GM21723 (cell line): ENCODE measurements at regions not wholly inside any gene's neighbourhood (a gene's known extent, or its start where the extent isn't known, plus 50 kb on each side); places are given as distances from the start of the nearest gene placed in this dataset.

Experiments used
- ATAC-seq: cut with Tn5 transposase; IDR thresholded peaks from one replicate; pipeline ENCODE4 v1.9.1; 2021; ENCODE audit warnings: mild to moderate bottlenecking, moderate library complexity; ENCODE audit not compliant: unreplicated experiment

- no peak for ATAC-seq
Measured at GRCh38 chr14:84591827-84592445, 938.0 kb upstream of the FLRT2 start.

GRCh38 chr14:84592770-84593169 is 937.2 kb upstream of the FLRT2 start:
- no peak for ATAC-seq

GRCh38 chr14:84610086-84610485 is 919.9 kb upstream of the FLRT2 start:
- no peak for ATAC-seq

DNA sequence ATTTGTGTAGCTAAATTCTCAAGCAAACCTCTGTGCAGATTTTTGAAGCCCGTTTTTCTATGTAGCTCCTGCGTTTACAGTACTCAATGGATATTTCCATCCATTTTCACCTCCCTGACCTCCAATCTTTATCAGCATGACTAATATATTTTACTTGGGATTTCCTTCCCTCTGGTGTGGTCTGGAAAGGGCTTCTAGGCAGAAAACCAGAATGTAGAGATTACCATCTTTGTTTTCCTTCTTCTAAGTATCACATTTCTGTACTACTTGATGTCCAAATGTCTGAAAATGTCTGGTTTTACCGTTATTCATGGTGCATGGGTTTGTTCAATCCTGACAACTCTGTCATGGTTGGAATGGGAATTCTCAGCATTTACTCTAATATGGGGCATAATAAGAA is 907.6 kb upstream of the FLRT2 start:
- ATAC-seq = no peak

GRCh38 chr14:84643446-84643845 is 886.5 kb upstream of the FLRT2 start:
- no peak for ATAC-seq

DNA sequence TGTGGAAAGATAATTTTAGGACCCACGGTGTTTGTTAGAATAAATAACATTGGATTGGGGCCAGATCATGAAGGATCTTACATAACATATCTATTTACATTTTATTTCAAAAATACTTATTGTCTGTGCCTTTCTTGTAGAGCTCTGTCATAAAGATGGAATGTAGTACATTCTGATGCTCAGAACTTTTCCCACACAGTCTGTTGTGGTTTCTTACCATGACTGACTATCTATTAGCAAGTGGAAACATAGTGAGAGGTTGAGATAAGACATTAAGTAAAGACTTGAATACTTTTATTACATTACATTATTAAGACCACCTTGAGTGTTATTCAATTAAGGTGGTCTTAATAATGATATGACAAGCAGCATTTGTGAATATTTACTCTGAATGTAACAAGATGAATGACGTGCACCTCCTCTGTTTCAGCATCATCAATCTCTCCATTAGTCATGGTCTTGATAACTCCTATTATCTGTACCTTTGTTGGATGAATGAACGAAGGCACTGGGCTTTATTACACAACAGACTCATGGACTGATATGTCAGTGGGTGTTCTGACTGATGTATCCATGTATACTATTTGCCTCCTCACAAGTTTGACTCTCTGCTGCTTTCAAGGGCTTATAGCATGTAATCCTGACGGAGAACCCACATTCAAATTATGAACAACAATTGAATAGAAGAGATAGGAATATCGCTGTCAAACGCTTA is 883.0 kb upstream of the FLRT2 start:
- ATAC-seq = no peak

GRCh38 chr14:84655014-84655413 is 874.9 kb upstream of the FLRT2 start:
- no peak for ATAC-seq

GRCh38 chr14:84657911-84658310 is 872.0 kb upstream of the FLRT2 start:
- ATAC-seq = no peak

DNA sequence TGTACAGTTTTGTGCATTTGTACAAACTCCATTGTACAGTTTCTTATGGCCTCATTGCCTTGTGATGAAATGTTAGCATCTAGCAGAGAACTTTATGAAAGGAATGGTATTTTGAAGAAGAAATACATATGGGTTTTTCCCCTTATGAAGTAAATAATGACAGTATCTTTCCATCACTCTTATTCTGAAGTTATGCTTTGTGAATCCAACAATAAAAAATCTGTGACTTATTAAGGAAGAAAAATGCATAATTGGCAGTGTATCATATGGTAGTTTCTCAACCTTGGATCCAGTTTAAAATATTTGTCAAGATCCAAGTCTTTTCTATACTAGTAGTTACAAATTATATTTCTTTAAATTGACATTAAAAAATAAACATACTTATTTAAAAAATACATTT is 859.1 kb upstream of the FLRT2 start:
- no peak for ATAC-seq

DNA sequence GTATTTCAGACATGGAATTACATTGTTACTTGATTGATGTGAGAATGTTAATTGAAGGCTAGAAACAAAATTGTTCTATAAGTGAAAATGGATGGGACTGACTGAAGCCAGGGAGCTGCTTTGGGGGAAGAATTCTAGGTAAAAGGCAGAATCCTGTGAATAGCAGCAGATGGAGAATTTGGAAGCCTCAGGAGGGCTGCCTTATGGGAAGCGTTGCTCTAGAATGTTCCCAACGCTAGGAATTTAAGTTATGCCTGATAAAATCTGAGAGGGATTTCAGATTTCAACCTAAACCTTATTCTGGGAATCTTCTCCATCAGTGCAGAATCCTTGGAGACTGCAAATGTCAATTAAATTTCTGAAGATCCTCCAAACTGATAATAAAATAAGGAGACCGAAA is 858.2 kb upstream of the FLRT2 start:
- ATAC-seq = no peak

DNA sequence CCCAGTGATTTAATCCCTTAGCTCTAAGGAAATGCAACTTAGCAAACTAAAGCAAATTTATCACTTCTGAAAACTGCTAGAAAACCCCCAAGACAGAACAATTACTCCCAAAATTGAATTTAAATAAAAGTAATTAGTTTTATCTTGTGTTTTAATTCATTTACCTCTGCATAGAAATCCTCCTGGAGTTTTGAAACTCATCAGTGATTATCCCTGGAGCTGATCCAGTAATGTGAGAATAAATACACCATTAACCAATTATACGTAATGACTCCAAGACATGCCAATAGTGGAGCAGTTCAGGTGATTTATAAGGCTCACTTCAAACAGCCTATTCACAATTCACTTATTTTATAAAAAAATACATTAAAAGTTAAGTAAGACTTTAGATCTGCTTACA is 855.3 kb upstream of the FLRT2 start:
- no peak for ATAC-seq

DNA sequence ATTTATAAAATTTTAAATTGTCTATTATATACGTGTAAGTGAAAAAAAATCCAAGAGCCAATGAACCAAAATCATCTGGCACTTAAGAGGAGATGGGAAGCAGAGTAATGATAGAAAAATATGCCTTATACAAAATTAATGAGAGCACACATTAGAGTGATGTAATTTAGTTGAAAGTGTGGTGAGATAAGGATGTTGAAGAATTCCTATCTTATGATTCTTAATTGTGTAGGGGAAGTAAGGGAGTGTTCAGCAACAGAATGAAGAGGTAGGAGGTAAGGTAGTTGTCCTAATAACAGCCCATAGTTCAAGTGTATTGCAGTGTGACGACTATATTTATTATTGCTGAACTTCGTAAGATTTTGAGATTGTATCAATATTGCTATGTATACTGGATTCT is 843.4 kb upstream of the FLRT2 start:
- no peak for ATAC-seq

- ATAC-seq = no peak
Measured at GRCh38 chr14:84688297-84689025, 841.5 kb upstream of the FLRT2 start.

GRCh38 chr14:84694161-84694560 is 835.8 kb upstream of the FLRT2 start:
- no peak for ATAC-seq

- no peak for ATAC-seq
Measured at GRCh38 chr14:84704601-84705000, 825.3 kb upstream of the FLRT2 start.

DNA sequence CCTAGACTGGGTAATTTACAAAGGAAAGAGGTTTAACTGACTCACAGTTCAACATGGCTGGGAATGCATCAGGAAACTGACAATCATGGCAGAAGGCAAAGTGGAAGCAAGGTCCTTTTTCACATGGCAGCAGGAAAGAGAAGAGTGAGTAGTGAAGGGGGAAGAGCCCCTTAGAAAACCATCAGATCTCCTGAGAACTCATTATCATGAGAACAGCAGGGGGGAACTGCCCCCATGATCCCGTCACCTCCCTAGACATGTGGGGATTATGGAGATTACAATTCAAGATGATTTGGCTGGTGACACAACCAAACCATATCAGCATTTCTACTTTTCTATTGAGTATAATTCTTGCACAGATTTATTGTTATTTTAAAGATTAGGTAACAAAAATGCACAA is 822.1 kb upstream of the FLRT2 start:
- no peak for ATAC-seq

- no peak for ATAC-seq
Measured at GRCh38 chr14:84708865-84709264, 821.1 kb upstream of the FLRT2 start.

DNA sequence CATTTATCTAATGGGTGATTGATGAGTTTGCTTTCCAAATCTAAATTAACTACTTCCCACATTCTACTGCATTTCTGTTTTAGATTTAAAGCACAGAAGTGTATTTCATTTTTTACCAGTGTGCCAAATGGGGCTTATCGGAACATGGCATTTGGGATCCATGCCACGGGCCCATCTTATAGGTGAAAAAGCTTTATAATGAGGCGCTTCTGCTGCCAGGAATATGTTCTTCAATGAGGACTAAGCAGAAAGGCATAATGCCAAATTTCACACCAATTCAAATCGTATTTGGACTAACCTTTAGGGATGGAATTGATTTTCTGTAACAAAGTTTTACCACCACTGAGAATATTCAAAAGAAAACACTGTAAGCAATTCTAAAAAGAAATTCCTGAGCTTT is 803.5 kb upstream of the FLRT2 start:
- no peak for ATAC-seq

GRCh38 chr14:84749191-84749955 is 780.6 kb upstream of the FLRT2 start:
- no peak for ATAC-seq

GRCh38 chr14:84750284-84750683 is 779.7 kb upstream of the FLRT2 start:
- ATAC-seq = no peak

GRCh38 chr14:84750763-84751554 is 779.0 kb upstream of the FLRT2 start:
- no peak for ATAC-seq
